Suppressor macrophage (primary cell): ENCODE measurements at regions not wholly inside any gene's neighbourhood (a gene's known extent, or its start where the extent isn't known, plus 50 kb on each side); places are given as distances from the start of the nearest gene placed in this dataset.
"Not testable (repeated sequence)": the region's sequence is repeated elsewhere in the genome, so short reads cannot be mapped to it uniquely, and the experiment has no call there.

Source experiments
- DNase-seq, 4 experiments: peaks; one replicate each; pipeline ENCODE4 v3.0.0-alpha.2; 2020 to 2022

DNA sequence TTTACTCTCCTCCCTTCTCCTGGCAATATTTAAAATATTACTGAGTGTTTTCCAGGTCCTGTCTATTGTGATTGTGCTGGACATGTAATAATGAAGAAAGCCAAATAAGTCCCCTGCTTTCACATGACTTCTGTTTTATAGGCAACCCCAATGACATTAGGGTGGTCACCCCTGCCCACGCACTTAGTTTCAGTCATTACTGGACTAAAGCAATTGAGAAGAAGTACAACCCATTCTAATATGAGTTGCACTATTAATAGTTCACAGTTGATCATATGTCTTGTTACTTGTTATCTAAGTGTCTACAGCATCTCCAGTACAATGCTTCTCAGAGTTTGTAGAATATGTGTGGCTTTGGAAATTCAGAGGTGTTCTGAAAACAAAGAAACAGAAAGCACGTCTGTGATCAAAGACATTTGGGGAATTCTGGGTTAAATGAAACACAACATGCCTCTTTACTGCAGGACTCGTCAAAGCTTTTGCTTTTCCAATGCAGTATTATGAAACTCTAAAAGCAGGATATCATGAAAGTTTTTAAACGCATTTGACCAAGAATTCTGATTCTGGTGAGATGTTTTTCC is 789.5 kb downstream of the DHX35 start:
- DNase-seq = no peak

DNA sequence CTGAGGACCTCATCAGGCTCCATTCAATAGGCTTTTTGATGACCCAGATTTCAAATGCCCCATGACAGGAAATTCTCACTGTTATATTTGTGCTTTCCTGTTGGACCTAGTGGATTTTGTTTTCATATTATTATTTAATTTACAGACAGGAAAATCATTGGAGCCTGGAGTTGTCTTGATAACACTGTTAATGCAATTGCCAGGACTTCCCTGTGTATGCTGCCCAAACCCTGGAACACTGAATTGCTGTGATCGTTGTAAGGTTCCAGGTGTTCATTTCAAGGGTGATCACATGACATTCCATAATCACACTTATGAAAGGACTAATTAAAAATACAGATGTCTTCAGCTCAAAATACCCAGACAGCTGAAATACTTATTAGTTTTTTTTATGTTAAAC is 783.2 kb downstream of the DHX35 start:
- no peak for DNase-seq

- DNase-seq = no peak
Measured at GRCh38 chr20:39738651-39739050, 776.5 kb downstream of the DHX35 start.

- DNase-seq = no peak
Measured at GRCh38 chr20:39736434-39737327, 774.5 kb downstream of the DHX35 start.

GRCh38 chr20:39725513-39725912 is 763.4 kb downstream of the DHX35 start:
- DNase-seq = not testable (repeated sequence)

DNA sequence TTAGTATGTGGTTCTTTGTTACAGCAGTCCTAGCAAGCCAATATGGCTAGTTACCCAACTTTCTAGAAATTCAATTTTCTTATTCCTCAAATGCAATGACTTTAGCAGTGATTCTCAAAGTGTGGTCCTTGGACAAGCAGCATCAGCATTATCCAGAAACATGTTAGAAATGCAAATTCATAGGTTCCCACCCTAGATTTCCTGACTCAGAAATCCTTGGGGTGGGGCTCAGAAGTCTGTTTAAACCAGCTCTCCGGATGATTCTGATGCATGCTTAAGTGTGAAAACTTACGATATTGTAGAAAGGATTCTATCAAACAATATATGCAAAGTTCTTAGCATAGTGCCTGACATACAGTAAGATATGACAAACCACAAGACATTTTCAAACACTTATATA is 757.1 kb downstream of the DHX35 start:
- no peak for DNase-seq

GRCh38 chr20:39717936-39718335 is 755.8 kb downstream of the DHX35 start:
- no peak for DNase-seq

DNA sequence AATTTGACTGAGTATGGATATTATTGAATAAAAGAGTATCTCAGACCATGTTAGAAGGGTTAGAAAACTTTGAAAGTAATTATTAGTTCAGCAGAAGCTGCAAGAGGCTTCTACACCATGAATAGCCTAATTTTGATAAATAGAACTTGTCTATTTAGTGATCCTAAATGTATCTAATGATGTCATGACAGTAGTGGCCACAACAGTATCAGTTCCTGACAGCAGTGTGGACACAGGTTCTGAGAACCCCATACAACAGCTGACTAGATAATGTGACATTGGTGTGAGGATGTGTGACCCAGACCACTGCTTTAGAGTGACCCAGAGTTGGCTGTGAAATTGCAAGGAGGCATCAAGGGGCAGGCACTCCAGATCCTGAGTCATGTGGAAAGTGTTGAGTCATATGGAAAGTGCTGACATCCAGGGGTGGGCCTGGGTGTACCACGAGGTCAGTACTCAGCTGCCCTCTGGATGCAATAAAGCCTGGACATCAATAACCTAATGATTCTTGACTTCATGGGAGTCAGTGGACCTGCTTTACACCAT is 754.7 kb downstream of the DHX35 start:
- DNase-seq = no peak

DNA sequence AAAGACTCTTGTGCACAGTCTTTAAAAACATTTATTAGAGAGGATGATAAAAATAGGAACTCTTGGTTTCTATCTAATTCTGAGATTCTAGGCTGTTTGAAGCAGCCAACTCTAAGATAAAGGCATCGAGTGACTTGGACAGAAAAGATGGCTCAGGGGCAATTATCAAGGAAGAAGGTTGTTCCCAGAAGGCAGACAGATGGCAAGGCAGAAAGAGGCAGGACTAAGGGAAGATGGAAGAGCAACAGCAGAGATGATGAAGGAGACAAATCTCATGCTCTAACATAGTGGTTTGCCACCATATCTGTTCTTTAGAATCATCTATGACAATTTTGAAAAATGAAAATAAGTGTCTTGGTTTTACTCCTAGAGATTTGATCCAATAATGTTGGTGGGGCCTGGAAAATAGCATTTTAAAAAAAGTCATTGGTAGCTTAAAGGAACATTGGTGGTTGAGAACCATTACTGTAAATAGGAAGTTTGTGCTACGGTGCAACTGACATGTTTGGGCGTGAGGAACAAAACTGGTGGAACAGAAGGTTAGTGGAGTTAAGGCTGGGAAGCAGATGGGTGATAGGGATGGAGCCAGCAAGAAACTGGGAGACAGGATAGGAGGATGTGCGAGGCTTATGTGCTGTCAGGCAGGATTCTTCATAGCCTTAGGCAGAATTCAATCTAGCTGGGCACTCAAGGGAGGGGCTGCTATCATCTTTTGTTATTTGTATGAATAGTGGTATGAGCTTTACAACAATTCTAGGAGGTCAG is 751.1 kb downstream of the DHX35 start:
- no peak for DNase-seq

- DNase-seq = no peak
Measured at GRCh38 chr20:39706184-39706663, 744.1 kb downstream of the DHX35 start.

DNA sequence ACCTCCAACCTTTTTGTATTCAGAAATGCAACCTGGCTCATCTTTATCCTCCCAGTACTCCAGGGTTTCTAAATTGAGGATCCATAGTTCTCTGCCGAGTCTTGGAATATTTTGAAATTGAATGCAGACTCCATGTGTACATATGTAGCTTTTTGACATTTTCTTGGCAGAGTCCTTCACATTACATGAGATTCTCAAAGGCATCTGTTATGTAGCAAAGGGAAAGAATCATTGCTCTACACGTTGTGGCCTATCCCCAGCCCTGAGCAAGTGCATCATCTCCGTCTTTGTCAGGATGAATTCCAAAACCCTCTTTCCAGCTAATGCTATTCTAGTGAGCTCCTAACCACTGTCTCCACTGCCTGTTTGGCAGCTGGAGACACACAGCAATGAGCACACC is 742.9 kb downstream of the DHX35 start:
- no peak for DNase-seq

GRCh38 chr20:39703357-39703756 is 741.2 kb downstream of the DHX35 start:
- DNase-seq = not testable (repeated sequence)

DNA sequence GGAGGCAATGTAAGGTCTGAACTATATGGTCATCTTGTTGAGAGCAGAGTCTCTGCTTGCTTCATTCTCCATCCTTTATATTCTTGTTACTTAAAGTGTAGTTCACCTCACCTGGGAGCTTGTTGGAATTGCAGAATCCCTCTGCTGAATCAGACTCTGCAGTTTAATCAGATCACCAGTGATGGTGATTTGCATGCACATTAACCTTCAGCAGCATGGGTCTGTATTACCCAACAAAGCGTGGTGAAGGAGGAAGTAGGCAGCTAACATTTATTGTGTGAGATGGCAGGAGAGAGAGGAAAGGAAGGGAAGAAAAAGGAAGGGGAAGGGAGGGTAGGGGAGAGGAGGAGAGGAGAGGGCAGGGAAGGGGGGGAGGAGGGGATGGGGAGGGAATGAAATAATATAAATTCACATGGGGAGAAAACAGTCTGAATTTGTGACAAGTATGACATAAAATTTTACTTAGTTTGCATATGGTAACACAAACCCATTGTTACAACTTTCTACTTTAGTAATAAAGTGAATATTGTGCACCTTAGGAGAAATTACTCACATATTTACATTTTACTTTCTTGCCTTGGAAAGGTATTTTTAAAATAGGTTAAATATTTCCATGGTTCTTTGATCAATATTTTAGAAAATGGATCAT is 740.7 kb downstream of the DHX35 start:
- DNase-seq = no peak

DNA sequence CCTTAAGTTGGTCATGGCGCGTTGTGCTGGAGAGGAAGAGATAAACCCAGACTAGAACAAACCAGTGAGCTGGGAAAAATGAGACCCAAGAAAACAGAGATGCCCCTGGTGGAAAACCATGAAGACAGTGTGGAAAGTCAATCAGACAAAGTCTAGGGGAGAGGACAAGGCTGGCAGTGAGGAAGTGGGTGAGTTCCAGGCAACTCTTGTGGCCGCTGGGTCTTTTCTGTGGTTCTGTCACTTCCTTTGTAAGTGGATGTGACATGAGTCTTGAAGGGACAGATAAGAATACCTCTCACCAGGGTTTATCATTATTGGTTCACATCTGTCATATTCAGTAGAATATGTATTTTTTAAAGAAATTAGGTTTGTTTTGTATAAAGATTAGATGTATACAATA is 738.4 kb downstream of the DHX35 start:
- no peak for DNase-seq

DNA sequence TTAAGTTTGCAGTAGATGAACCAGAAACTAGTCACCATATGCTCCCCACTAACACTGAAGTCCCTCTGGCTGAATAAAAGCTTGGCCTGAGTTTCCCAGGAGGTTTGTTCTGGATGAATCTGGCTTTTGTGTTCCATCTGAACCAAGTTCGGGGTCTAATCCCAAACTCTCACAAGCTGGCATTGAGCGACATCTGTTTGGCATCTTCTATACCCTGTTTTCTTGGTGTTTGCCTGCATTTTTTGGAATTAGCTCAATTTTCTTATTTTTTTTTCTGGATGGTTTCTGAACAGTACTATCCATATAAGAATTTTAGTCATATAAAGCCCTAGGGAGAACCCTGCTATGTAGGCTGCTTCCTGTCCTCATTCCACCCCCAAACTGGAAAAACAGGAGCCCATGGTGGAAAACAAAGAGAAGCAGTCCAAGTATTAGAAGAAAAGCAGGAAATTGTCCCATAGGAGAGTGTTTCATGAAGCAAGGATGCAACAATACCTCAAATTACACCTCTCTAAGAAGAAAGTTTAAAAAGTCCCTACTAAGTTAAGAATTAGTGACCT is 737.1 kb downstream of the DHX35 start:
- DNase-seq = no peak

DNA sequence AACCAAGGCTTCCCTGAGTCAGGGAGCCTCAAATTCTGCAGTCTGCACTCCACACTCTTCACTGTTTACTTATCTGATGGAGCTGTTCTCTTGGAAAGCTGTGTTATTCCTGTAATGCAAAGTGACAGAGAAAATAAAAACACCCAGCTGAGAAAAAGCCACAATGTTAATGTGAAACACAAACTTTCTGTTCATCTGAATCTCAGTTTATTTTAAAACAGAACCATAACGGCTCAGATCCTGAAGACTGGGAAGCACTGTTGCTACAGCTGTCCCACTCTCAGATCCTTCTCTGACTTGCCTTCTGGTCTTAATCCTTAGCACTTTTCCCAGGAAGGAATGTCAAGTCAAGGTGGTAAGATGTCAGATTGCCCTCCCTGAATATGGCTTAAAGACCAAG is 736.6 kb downstream of the DHX35 start:
- no peak for DNase-seq

- peak in 2 of 4 experiments; percentile 2 to 7 for DNase-seq
Measured at GRCh38 chr20:39691151-39691862, 729.2 kb downstream of the DHX35 start.

DNA sequence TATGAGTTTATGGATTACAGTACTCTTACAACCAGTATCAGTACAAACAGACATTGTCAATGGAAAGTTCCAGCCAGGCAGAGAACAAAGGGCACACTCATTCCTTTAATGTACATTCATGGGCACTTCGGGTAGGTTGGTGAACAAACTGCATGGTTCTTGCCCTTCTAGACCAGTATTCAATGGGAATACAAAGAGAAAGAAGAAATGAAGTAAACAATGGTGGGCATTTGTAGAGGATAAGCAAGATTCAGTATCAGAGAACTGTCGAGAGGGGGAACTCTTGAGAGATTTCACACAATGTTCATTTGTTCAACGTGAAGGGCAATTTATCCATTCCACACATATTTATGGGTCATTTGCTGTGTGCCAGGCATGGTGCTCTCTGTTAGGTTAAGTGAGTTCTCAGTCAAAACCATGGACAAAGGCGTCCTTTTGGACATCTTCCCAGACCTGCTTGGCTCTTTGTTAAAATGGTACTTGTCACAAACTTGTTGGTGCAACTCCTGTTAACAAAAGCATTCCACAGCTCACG is 714.8 kb downstream of the DHX35 start:
- peak in 1 of 4 experiments; percentile 8 for DNase-seq

- DNase-seq = no peak
Measured at GRCh38 chr20:39676241-39676640, 714.1 kb downstream of the DHX35 start.

GRCh38 chr20:39674842-39675241 is 712.7 kb downstream of the DHX35 start:
- DNase-seq = peak in 1 of 4 experiments; percentile 4

GRCh38 chr20:39670988-39671387 is 708.8 kb downstream of the DHX35 start:
- DNase-seq = no peak
